ENCODE measurements at regions not wholly inside any gene's neighbourhood (a gene's known extent, or its start where the extent isn't known, plus 50 kb on each side); places are given as distances from the start of the nearest gene placed in this dataset.

- TF ChIP-seq CTCF (IDR thresholded peaks at IDR 0.05; ENCODE audit: poor library complexity) (no peak), EZH2 (IDR thresholded peaks at IDR 0.05; ENCODE audit: borderline replicate concordance) (no peak), EZH2phosphoT487 (IDR thresholded peaks at IDR 0.05; ENCODE audit: low read depth, severe bottlenecking, unreplicated experiment) (no peak)
Observed at GRCh38 chr9:134229466-134230091, 65.2 kb upstream of the RNU6ATAC start.

All from hepatocyte (in vitro differentiated cells).